ENCODE measurements at regions not wholly inside any gene's neighbourhood (a gene's known extent, or its start where the extent isn't known, plus 50 kb on each side); places are given as distances from the start of the nearest gene placed in this dataset.

- Mint-ChIP-seq H3K4me3 (no peak overlapping the region), H3K9me3 (no peaks in the 10 kb centered on the region), H3K36me3 (ENCODE audit: low read depth) (no peaks in the 10 kb centered on the region), H3K27ac (no peak overlapping the region), H3K27me3 (peaks cover 67% of the 10 kb centered on the region), H3K4me1 (ENCODE audit: low read depth) (no peaks in the 10 kb centered on the region)
- no peak for DNase-seq
Observed at GRCh38 chr11:34564406-34564805, 50.8 kb upstream of the ELF5 start.

- no peaks in the 10 kb centered on the region for H3K36me3 Mint-ChIP-seq (ENCODE audit: low read depth)
- no peak overlapping the region for H3K4me3 Mint-ChIP-seq
- H3K27me3 Mint-ChIP-seq = peaks cover 67% of the 10 kb centered on the region
- no peaks in the 10 kb centered on the region for H3K9me3 Mint-ChIP-seq
- DNase-seq = no peak
- no peaks in the 10 kb centered on the region for H3K4me1 Mint-ChIP-seq (ENCODE audit: low read depth)
- no peak overlapping the region for H3K27ac Mint-ChIP-seq
Observed at GRCh38 chr11:34564807-34565241, 51.2 kb upstream of the ELF5 start.

GRCh38 chr11:34565417-34566207 lies 52.0 kb upstream of the ELF5 start:
- Mint-ChIP-seq H3K36me3 (ENCODE audit: low read depth) (no peaks in the 10 kb centered on the region), H3K9me3 (no peaks in the 10 kb centered on the region), H3K4me3 (no peak overlapping the region), H3K27me3 (peaks cover 66% of the 10 kb centered on the region), H3K27ac (no peak overlapping the region), H3K4me1 (ENCODE audit: low read depth) (peaks cover 2% of the 10 kb centered on the region)
- DNase-seq = no peak

GRCh38 chr11:34566208-34566551 lies 52.6 kb upstream of the ELF5 start:
- Mint-ChIP-seq H3K4me3 (no peak overlapping the region), H3K27me3 (peaks cover 66% of the 10 kb centered on the region), H3K4me1 (ENCODE audit: low read depth) (peaks cover 6% of the 10 kb centered on the region), H3K9me3 (no peaks in the 10 kb centered on the region), H3K36me3 (ENCODE audit: low read depth) (no peaks in the 10 kb centered on the region), H3K27ac (no peak overlapping the region)
- no peak for DNase-seq

GRCh38 chr11:34566736-34567135 lies 53.1 kb upstream of the ELF5 start:
- no peak overlapping the region for H3K27ac Mint-ChIP-seq
- no peak overlapping the region for H3K4me3 Mint-ChIP-seq
- no peaks in the 10 kb centered on the region for H3K9me3 Mint-ChIP-seq
- H3K4me1 Mint-ChIP-seq (ENCODE audit: low read depth) = peaks cover 6% of the 10 kb centered on the region
- H3K36me3 Mint-ChIP-seq (ENCODE audit: low read depth) = no peaks in the 10 kb centered on the region
- no peak for DNase-seq
- H3K27me3 Mint-ChIP-seq = peaks cover 63% of the 10 kb centered on the region

GRCh38 chr11:34567733-34568132 lies 53.2 kb upstream of the EHF start:
- H3K4me1 Mint-ChIP-seq (ENCODE audit: low read depth) = peaks cover 6% of the 10 kb centered on the region
- DNase-seq = no peak
- no peaks in the 10 kb centered on the region for H3K36me3 Mint-ChIP-seq (ENCODE audit: low read depth)
- no peak overlapping the region for H3K27ac Mint-ChIP-seq
- H3K27me3 Mint-ChIP-seq = peaks cover 60% of the 10 kb centered on the region
- no peak overlapping the region for H3K4me3 Mint-ChIP-seq
- H3K9me3 Mint-ChIP-seq = no peaks in the 10 kb centered on the region

GRCh38 chr11:34570584-34570983 lies 50.3 kb upstream of the EHF start:
- Mint-ChIP-seq H3K36me3 (ENCODE audit: low read depth) (no peaks in the 10 kb centered on the region), H3K4me3 (no peak overlapping the region), H3K27ac (no peak overlapping the region), H3K9me3 (no peaks in the 10 kb centered on the region), H3K27me3 (peaks cover 64% of the 10 kb centered on the region), H3K4me1 (ENCODE audit: low read depth) (peaks cover 6% of the 10 kb centered on the region)
- DNase-seq = no peak
